ENCODE measurements at regions not wholly inside any gene's neighbourhood (a gene's known extent, or its start where the extent isn't known, plus 50 kb on each side); places are given as distances from the start of the nearest gene placed in this dataset.
"Not testable (repeated sequence)": the region's sequence is repeated elsewhere in the genome, so short reads cannot be mapped to it uniquely, and the experiment has no call there.

DNA sequence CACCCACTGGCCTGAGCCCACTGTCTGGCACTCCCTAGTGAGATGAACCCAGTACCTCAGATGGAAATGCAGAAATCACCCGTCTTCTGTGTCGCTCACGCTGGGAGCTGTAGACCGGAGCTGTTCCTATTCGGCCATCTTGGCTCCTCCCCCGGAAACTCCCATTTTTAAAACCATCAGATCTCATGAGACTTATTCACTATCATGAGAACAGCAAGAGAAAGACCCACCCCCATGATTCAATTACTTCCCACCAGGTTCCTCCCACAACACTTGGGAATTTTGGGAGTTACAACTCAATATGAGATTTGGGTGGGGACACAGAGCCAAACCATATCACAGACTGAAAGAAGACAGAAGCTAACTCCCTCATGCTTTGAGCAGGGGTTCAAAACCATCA, 134.5 kb downstream of the SLC39A8 start:
- not testable (repeated sequence) for H3K9me3 Mint-ChIP-seq; H3K4me1 Mint-ChIP-seq; H3K27me3 Mint-ChIP-seq (ENCODE audit: low read depth); H3K27ac Mint-ChIP-seq; H3K36me3 Mint-ChIP-seq (ENCODE audit: low read depth); H3K4me3 Mint-ChIP-seq

DNA sequence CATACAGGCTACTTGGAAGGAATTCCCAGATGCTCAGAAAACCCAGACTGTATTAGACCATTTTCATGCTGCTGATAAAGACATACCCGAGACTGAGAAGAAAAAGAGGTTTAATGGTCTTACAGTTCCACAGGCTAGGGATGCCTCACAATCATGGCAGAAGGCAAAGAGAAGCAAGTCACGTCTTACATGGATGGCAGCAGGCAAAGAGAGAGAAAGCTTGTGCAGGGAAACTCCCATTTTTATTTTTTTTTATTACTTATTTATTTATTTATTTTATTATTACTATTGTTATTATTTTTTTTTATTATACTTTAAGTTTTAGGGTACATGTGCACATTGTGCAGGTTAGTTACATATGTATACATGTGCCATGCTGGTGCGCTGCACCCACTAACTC, 140.6 kb downstream of the SLC39A8 start:
- H3K4me1 Mint-ChIP-seq; H3K36me3 Mint-ChIP-seq (ENCODE audit: low read depth); H3K4me3 Mint-ChIP-seq; H3K27ac Mint-ChIP-seq; H3K27me3 Mint-ChIP-seq (ENCODE audit: low read depth): not testable (repeated sequence)
- H3K9me3 Mint-ChIP-seq = peaks cover 13% of the 10 kb centered on the region

DNA sequence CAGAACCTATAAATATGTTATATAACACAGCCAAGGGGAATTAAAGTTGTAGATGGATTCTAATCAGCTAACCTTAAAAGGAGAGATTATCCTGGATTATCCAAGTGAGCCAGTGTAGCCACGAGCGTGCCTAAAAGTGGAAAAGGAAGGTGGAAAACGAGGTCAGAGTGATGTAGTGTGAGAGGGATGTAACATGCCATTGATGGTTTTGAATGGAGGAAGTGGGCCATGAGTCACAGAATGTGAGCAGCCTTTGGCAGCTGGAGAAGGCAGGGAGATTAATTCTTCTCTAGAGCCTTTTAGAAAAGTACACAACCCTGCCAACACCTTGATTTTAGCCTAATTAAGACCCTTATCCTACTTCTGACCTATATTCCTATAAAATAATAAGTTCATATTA, 149.1 kb downstream of the SLC39A8 start:
- Mint-ChIP-seq H3K27me3 (ENCODE audit: low read depth) (no peaks in the 10 kb centered on the region), H3K4me3 (no peak overlapping the region), H3K9me3 (no peaks in the 10 kb centered on the region), H3K27ac (no peak overlapping the region), H3K36me3 (ENCODE audit: low read depth) (no peaks in the 10 kb centered on the region), H3K4me1 (no peaks in the 10 kb centered on the region)
- TF ChIP-seq, protein P1, sequence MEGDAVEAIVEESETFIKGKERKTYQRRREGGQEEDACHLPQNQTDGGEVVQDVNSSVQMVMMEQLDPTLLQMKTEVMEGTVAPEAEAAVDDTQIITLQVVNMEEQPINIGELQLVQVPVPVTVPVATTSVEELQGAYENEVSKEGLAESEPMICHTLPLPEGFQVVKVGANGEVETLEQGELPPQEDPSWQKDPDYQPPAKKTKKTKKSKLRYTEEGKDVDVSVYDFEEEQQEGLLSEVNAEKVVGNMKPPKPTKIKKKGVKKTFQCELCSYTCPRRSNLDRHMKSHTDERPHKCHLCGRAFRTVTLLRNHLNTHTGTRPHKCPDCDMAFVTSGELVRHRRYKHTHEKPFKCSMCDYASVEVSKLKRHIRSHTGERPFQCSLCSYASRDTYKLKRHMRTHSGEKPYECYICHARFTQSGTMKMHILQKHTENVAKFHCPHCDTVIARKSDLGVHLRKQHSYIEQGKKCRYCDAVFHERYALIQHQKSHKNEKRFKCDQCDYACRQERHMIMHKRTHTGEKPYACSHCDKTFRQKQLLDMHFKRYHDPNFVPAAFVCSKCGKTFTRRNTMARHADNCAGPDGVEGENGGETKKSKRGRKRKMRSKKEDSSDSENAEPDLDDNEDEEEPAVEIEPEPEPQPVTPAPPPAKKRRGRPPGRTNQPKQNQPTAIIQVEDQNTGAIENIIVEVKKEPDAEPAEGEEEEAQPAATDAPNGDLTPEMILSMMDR (IDR thresholded peaks at IDR 0.05; ENCODE audit: unreplicated experiment in 3 of 3) = no peak

DNA sequence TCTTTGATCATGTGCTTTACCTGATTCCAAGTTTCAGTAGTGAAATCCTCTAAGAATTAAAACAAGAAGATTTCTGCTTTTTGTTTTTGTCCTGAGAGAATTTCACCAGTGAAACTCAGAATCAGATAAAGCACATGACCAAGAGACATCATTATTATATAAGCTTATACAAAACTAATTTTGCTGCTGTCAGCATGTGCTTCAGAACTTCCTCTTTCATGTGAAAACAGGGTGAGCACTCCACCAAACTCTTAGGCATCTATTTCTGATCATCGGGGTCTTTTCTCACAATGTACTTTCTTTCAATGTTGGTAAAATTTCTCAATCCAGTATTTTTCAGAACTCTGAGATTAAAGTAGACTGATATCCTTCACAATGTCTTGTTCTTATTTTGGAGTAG, 152.1 kb downstream of the SLC39A8 start:
- Mint-ChIP-seq H3K27me3 (ENCODE audit: low read depth) (no peaks in the 10 kb centered on the region), H3K4me3 (no peak overlapping the region), H3K9me3 (no peaks in the 10 kb centered on the region), H3K27ac (no peak overlapping the region), H3K4me1 (no peaks in the 10 kb centered on the region), H3K36me3 (ENCODE audit: low read depth) (no peaks in the 10 kb centered on the region)
- TF ChIP-seq, protein P1 (IDR thresholded peaks at IDR 0.05; ENCODE audit: unreplicated experiment in 3 of 3) = no peak

DNA sequence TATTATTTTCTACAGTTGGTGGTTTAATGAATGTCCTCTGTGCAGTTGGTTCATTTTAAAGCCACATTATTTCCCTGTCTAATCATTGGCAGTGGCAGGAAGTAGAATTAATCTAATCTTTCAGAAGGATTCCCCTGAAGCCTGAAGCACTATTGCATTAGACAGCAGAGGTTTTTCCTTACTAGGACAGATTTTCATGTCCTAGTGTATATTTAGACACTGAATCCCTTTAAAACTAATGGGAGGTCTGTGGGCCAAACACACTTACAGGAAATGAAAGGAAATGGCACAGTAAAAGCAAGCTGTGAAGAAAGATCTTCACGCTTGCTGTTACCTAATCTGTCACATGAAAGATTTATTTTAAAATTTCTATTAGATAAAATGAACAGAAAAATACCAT, 165.2 kb downstream of the SLC39A8 start:
- no peak overlapping the region for H3K4me3 Mint-ChIP-seq
- no peaks in the 10 kb centered on the region for H3K36me3 Mint-ChIP-seq (ENCODE audit: low read depth)
- H3K9me3 Mint-ChIP-seq = no peaks in the 10 kb centered on the region
- TF ChIP-seq, protein P1 (IDR thresholded peaks at IDR 0.05; ENCODE audit: unreplicated experiment in 3 of 3) = no peak
- H3K27ac Mint-ChIP-seq = no peak overlapping the region
- no peaks in the 10 kb centered on the region for H3K4me1 Mint-ChIP-seq
- H3K27me3 Mint-ChIP-seq (ENCODE audit: low read depth) = no peaks in the 10 kb centered on the region

DNA sequence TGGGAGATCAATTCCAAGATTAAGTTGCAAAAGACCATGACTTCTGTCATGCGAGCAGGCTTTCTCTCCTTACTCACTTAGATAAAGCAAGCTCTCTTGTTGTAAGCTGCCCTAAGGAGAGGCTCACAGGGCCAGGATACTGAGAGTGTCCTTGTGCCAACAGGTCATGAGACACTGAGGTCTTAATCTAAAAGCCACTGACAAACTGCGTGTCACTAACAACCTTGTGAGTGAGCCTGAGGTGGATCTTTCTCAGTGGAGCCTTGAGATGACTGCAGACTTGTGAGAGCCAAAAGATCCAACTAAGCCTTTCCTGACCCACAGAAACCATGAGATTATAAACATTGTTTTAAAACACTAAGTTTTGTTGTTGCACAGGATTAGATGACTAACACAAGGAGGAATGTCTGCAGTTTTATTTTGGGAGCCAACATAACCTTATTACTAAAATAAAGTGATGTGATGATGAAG, 170.5 kb downstream of the SLC39A8 start:
- Mint-ChIP-seq H3K9me3 (no peaks in the 10 kb centered on the region), H3K27ac (no peak overlapping the region), H3K27me3 (ENCODE audit: low read depth) (no peaks in the 10 kb centered on the region), H3K36me3 (ENCODE audit: low read depth) (no peaks in the 10 kb centered on the region), H3K4me1 (peaks cover 2% of the 10 kb centered on the region), H3K4me3 (no peak overlapping the region)
- TF ChIP-seq, protein P1 (IDR thresholded peaks at IDR 0.05; ENCODE audit: unreplicated experiment in 3 of 3) = no peak

DNA sequence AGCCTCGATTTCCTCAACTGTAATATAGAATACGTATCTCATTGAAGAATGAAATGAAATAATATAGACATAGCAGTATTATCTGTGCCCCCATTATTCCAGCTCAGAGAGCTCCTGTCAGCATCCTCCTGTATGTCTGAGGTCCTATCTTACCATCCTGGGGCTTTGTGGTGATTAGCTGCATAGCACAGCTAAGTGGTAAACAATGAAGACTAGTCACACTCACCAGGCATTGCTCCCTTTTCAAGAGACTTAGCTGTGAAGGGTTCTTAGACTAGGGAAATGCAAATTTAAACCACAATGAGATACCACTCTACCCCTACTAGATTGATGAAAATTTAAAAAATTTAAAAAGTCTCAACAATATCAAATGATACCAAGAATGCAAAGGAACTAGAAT, 172.9 kb downstream of the SLC39A8 start:
- no peaks in the 10 kb centered on the region for H3K27me3 Mint-ChIP-seq (ENCODE audit: low read depth)
- H3K36me3 Mint-ChIP-seq (ENCODE audit: low read depth) = no peaks in the 10 kb centered on the region
- TF ChIP-seq, protein P1 (IDR thresholded peaks at IDR 0.05; ENCODE audit: unreplicated experiment in 3 of 3) = no peak
- peaks cover 23% of the 10 kb centered on the region for H3K4me1 Mint-ChIP-seq
- no peak overlapping the region for H3K27ac Mint-ChIP-seq
- H3K9me3 Mint-ChIP-seq = no peaks in the 10 kb centered on the region
- no peak overlapping the region for H3K4me3 Mint-ChIP-seq
